Neural progenitor cell (in vitro differentiated cells): ENCODE measurements at regions not wholly inside any gene's neighbourhood (a gene's known extent, or its start where the extent isn't known, plus 50 kb on each side); places are given as distances from the start of the nearest gene placed in this dataset.
A peak's percentile ranks its signal among the peaks of the same experiment; 100 is the strongest.

ENCODE experiments used
- DNase-seq: peaks from one replicate; pipeline ENCODE4 v3.0.0-alpha.2; 2016; ENCODE audit warnings: low spot score
- H2AFZ ChIP-seq: fragments of 200-600 bp; sonication (generic); replicated peaks from 2 replicates; pipeline ENCODE4 v1.6.1; 2016; ENCODE audit warnings: antibody characterized with exemption
- H3F3A ChIP-seq: fragments of 200-600 bp; sonication (generic); 2 replicates; pipeline ENCODE4 v1.6.1; 2016; ENCODE audit warnings: antibody characterized with exemption, low read depth
- H3K27ac ChIP-seq: fragments of 200-600 bp; sonication (generic); 2 replicates; pipeline ENCODE4 v1.5.1; 2016; ENCODE audit warnings: mild to moderate bottlenecking
- H3K27me3 ChIP-seq: fragments of 200-600 bp; sonication (generic); 2 replicates; pipeline ENCODE4 v1.6.1; 2016; ENCODE audit warnings: mild to moderate bottlenecking, moderate library complexity
- H3K36me3 ChIP-seq: fragments of 200-600 bp; sonication (generic); 2 replicates; pipeline ENCODE4 v1.5.1; 2016
- H3K4me1 ChIP-seq: fragments of 200-600 bp; sonication (generic); 2 replicates; pipeline ENCODE4 v1.6.1; 2016; ENCODE audit warnings: mixed run types
- H3K4me2 ChIP-seq: fragments of 200-600 bp; sonication (generic); 2 replicates; pipeline ENCODE4 v1.6.1; 2016
- H3K4me3 ChIP-seq: fragments of 200-600 bp; sonication (generic); 2 replicates; pipeline ENCODE4 v1.5.1; 2016
- H3K79me2 ChIP-seq: fragments of 200-600 bp; sonication (generic); 2 replicates; pipeline ENCODE4 v1.6.1; 2016; ENCODE audit warnings: low read depth
- H3K9ac ChIP-seq: fragments of 200-600 bp; sonication (generic); 2 replicates; pipeline ENCODE4 v1.6.1; 2016
- H3K9me3 ChIP-seq: fragments of 200-600 bp; sonication (generic); 2 replicates; pipeline ENCODE4 v1.5.1; 2016; ENCODE audit warnings: low read depth
- H4K20me1 ChIP-seq: fragments of 200-600 bp; sonication (generic); 2 replicates; pipeline ENCODE4 v1.6.1; 2016; ENCODE audit warnings: low read depth
- H3K27ac Mint-ChIP-seq: 3 replicates; pipeline ENCODE4 v1.8.0; 2021; ENCODE audit warnings: mixed read lengths
- H3K27me3 Mint-ChIP-seq: 2 replicates; pipeline ENCODE4 v1.8.0; 2022; ENCODE audit warnings: low read depth, mild to moderate bottlenecking, inconsistent platforms, moderate library complexity, mixed read lengths; ENCODE audit not compliant: insufficient read depth
- H3K36me3 Mint-ChIP-seq: 3 replicates; pipeline ENCODE4 v1.8.0; 2021; ENCODE audit warnings: mixed read lengths
- H3K4me1 Mint-ChIP-seq: 3 replicates; pipeline ENCODE4 v1.8.0; 2021; ENCODE audit warnings: mixed read lengths
- H3K4me3 Mint-ChIP-seq: 3 replicates; pipeline ENCODE4 v1.8.0; 2021; ENCODE audit warnings: mild to moderate bottlenecking, moderate library complexity, mixed read lengths
- H3K9me3 Mint-ChIP-seq: 3 replicates; pipeline ENCODE4 v1.8.0; 2020; ENCODE audit warnings: mixed read lengths
- CTCF ChIP-seq: fragments of 200-600 bp; sonication (generic); IDR thresholded peaks from 2 replicates; pipeline ENCODE4 v1.5.1; 2017; ENCODE audit warnings: antibody characterized with exemption, mild to moderate bottlenecking
- EZH2 ChIP-seq: fragments of 200-600 bp; sonication (generic); IDR thresholded peaks from 2 replicates; pipeline ENCODE4 v1.6.1; 2017; ENCODE audit warnings: antibody characterized with exemption, mild to moderate bottlenecking, moderate library complexity
- EZH2phosphoT487 ChIP-seq: fragments of 200-600 bp; sonication (generic); IDR thresholded peaks from 2 replicates; pipeline ENCODE4 v1.6.1; 2017; ENCODE audit warnings: antibody characterized with exemption

GRCh38 chr19:27793644-27794493, 1419.1 kb downstream of the UQCRFS1 start:
- TF ChIP-seq EZH2phosphoT487 = no peak
- TF ChIP-seq EZH2 = no peak
- TF ChIP-seq CTCF = no peak
- Histone ChIP-seq H3K36me3 (no peaks in the 10 kb centered on the region), H3F3A (peaks cover 9% of the 10 kb centered on the region), H3K27me3 (no peaks in the 10 kb centered on the region), H3K9me3 (no peaks in the 10 kb centered on the region), H3K9ac (peak overlapping the region; percentile 12), H4K20me1 (peaks cover 12% of the 10 kb centered on the region), H2AFZ (peak overlapping the region; percentile 99), H3K4me2 (peak overlapping the region; percentile 75), H3K4me1 (no peaks in the 10 kb centered on the region), H3K79me2 (peaks cover 59% of the 10 kb centered on the region), H3K27ac (no peak overlapping the region), H3K4me3 (peak overlapping the region; percentile 83)
- peak; percentile 94 for DNase-seq
- no peaks in the 10 kb centered on the region for H3K27me3 Mint-ChIP-seq
- H3K27ac Mint-ChIP-seq = peak overlapping the region; percentile 90
- H3K9me3 Mint-ChIP-seq = peaks cover 4% of the 10 kb centered on the region
- H3K36me3 Mint-ChIP-seq = peaks cover 6% of the 10 kb centered on the region
- H3K4me3 Mint-ChIP-seq = peak overlapping the region; percentile 98
- H3K4me1 Mint-ChIP-seq = peaks cover 8% of the 10 kb centered on the region

GRCh38 chr19:27793128-27793643, 1419.8 kb downstream of the UQCRFS1 start:
- Histone ChIP-seq H3F3A (peaks cover 9% of the 10 kb centered on the region), H4K20me1 (peaks cover 12% of the 10 kb centered on the region), H2AFZ (peak overlapping the region; percentile 99), H3K9ac (no peak overlapping the region), H3K79me2 (peaks cover 64% of the 10 kb centered on the region), H3K4me2 (peak overlapping the region; percentile 75), H3K9me3 (no peaks in the 10 kb centered on the region), H3K4me3 (peak overlapping the region; percentile 83), H3K4me1 (no peaks in the 10 kb centered on the region), H3K27me3 (no peaks in the 10 kb centered on the region), H3K27ac (no peak overlapping the region), H3K36me3 (no peaks in the 10 kb centered on the region)
- TF ChIP-seq EZH2phosphoT487 (no peak), EZH2 (no peak), CTCF (no peak)
- Mint-ChIP-seq H3K4me1 (peaks cover 8% of the 10 kb centered on the region), H3K27me3 (no peaks in the 10 kb centered on the region), H3K4me3 (peak overlapping the region; percentile 98), H3K36me3 (peaks cover 10% of the 10 kb centered on the region), H3K9me3 (peaks cover 6% of the 10 kb centered on the region), H3K27ac (peak overlapping the region; percentile 90)
- DNase-seq = peak; percentile 90

- Histone ChIP-seq H3K79me2 (peaks cover 64% of the 10 kb centered on the region), H3K9ac (no peak overlapping the region), H3K9me3 (no peaks in the 10 kb centered on the region), H3F3A (peaks cover 9% of the 10 kb centered on the region), H3K4me3 (peak overlapping the region; percentile 83), H4K20me1 (peaks cover 12% of the 10 kb centered on the region), H3K4me2 (peak overlapping the region; percentile 75), H3K4me1 (no peaks in the 10 kb centered on the region), H3K27ac (no peak overlapping the region), H3K27me3 (no peaks in the 10 kb centered on the region), H3K36me3 (no peaks in the 10 kb centered on the region), H2AFZ (peak overlapping the region; percentile 99)
- no peak for DNase-seq
- Mint-ChIP-seq H3K9me3 (peaks cover 11% of the 10 kb centered on the region), H3K4me3 (peak overlapping the region; percentile 98), H3K36me3 (peaks cover 12% of the 10 kb centered on the region), H3K27me3 (no peaks in the 10 kb centered on the region), H3K27ac (peak overlapping the region; percentile 90), H3K4me1 (peaks cover 8% of the 10 kb centered on the region)
- TF ChIP-seq EZH2 = no peak
- TF ChIP-seq CTCF = no peak
- no peak for TF ChIP-seq EZH2phosphoT487
Observed at GRCh38 chr19:27792576-27793127, 1420.3 kb downstream of the UQCRFS1 start.
